ENCODE measurements at regions not wholly inside any gene's neighbourhood (a gene's known extent, or its start where the extent isn't known, plus 50 kb on each side); places are given as distances from the start of the nearest gene placed in this dataset.
"Not testable (repeated sequence)": the region's sequence is repeated elsewhere in the genome, so short reads cannot be mapped to it uniquely, and the experiment has no call there.

DNA sequence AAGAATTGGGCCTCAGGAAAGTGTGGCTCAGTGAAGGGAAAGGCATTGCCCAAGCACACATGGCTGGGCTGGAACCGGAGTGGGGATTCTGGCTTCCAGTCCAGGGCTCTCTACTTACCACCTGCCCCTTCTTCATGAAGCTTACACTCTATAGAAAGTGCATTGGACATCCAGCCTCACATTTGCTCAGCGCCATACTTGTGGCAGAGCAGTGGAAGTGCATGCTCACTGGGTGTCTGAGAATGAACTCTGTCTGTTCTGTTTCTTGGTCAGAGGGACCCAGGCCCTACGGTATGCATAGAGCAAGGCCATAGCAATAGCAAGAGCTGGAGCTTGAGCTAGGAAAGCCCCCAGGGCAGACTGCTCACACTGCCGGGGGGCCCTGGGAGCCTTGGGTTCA is 1253.5 kb downstream of the TYW1 start:
- H3K27ac ChIP-seq = no peak overlapping the region
- TF ChIP-seq ZFX (IDR thresholded peaks at IDR 0.05) (no peak), CTCF (conservative IDR thresholded peaks at IDR 0.05) (no peak)

DNA sequence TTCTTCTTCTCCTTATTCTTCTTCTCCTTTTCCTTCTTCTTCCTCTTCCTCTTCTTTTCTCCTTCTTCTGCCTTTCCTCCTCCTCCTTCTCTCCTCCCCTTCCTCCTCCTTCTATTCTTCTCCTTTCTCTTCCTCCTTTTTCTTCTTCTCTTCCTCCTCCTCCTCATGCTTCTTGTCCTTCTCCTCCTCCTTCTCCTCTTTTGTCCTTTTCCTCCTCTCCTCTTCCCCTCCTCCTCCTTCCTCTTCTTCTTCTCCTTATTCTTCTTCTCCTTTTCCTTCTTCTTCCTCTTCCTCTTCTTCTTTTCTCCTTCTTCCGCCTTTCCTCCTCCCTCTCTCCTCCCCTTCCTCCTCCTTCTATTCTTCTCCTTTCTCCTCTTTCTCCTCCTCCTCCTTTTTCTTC is 1258.2 kb downstream of the TYW1 start:
- not testable (repeated sequence) for H3K27ac ChIP-seq

DNA sequence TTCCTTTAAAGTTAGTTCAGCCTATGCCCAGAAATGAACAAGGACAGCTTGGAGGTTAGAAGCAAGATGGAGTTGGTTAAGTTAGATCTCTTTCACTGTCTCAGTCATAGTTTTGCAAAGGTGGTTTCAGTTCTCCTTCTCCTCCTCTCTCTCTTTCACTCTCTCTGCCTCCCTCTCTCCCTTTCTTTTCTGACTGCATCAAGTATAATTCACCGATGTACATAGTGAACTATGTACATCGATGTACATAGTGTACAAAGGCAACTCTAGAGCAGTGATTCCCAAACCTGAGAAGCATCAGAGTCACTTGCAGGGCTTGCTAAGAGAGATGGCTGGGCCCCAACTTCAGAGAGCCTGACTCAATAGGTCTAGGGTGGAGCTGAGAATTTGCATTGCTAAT is 1259.7 kb downstream of the TYW1 start:
- TF ChIP-seq ZFX (IDR thresholded peaks at IDR 0.05) (no peak), CTCF (conservative IDR thresholded peaks at IDR 0.05) (no peak)
- no peak overlapping the region for H3K27ac ChIP-seq

DNA sequence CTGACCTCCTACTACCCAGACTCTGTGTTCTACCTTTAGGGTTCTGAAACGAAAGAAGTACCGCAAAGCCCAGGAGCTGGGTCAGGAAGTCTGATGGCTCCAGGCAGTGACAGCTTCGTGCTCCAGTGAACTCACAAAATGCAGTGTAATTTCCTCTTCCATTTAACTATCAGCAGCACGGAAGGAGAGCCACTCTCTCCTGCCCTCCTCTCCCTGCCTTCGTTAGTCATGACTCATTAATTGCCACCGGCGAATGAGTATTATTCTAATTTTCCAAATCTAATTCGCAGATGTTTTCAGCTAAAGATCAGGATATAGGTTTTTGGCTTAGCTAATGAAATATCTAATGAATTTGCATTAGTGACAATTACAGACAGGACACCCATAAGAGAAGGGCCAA is 1262.0 kb downstream of the TYW1 start:
- no peak for TF ChIP-seq ZFX (IDR thresholded peaks at IDR 0.05)
- no peak for TF ChIP-seq CTCF (conservative IDR thresholded peaks at IDR 0.05)
- no peak overlapping the region for H3K27ac ChIP-seq

DNA sequence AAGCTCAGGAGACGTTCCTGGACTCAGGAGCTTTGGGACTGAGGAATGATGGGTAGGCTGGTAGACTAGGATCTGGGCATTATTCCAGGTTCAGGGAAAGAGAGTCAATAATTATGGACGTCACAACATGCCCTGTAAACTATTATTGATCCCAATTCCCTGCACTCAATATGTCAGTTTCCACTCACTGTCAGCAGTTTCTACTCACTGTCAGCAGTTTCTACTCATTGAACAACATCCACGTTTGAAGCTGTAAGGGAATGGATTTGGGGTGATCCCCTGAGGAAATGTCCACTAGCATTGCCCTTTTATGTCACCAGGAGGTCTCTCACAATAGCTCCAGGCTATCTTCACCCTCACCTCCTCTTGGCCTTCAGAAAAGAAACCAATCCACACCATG is 1268.6 kb downstream of the TYW1 start:
- no peak for TF ChIP-seq ZFX (IDR thresholded peaks at IDR 0.05)
- no peak overlapping the region for H3K27ac ChIP-seq

GRCh38 chr7:68266004-68266579 is 1269.5 kb downstream of the TYW1 start:
- no peak overlapping the region for H3K27ac ChIP-seq
- TF ChIP-seq CTCF (conservative IDR thresholded peaks at IDR 0.05) = no peak
- no peak for TF ChIP-seq ZFX (IDR thresholded peaks at IDR 0.05)

DNA sequence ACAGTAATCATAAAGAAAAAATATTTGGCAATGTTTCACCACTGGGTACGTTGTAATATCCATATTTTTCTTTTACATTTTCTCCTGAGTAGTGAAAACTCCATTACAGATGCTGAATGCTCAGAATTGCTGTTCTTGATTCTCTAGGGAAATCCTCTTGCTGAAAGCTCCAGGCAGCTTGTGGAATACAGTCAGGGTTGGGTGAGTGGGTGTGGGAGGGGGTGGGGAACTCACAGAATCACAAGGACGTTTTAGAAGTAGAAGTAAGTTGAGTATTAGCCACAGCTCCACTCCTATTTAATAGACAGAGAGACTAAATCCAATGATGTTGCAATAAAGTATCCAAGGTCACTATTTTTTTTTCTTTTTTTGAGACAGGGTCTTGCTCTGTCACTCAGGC is 1270.9 kb downstream of the TYW1 start:
- H3K27ac ChIP-seq = no peak overlapping the region
- no peak for TF ChIP-seq ZFX (IDR thresholded peaks at IDR 0.05)

GRCh38 chr7:68269405-68269804 is 1272.8 kb downstream of the TYW1 start:
- no peak overlapping the region for H3K27ac ChIP-seq
- TF ChIP-seq CTCF (conservative IDR thresholded peaks at IDR 0.05) (no peak), ZFX (IDR thresholded peaks at IDR 0.05) (no peak)

DNA sequence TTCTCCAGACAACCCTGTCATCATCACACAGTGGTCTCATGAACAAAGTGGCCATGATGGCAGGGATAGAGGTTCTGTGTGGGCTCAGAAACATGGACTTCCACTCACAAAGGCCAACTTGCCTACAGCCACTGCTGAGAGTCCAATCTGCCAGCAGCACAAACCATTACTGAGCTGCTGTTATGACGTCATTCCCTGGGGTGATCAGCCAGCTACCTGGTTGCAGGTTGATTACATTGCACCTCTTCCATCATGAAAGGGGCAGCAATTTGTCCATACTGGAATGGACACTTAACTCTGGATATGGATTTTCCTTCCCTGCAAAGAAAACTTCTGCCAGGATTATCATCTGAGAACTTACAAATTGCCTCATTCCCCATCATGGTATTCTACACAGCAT is 1275.9 kb downstream of the TYW1 start:
- TF ChIP-seq CTCF (conservative IDR thresholded peaks at IDR 0.05) = no peak
- no peak for TF ChIP-seq ZFX (IDR thresholded peaks at IDR 0.05)
- H3K27ac ChIP-seq = no peak overlapping the region

All from C4-2B (cell line).